HEK293 (cell line): ENCODE measurements at regions not wholly inside any gene's neighbourhood (a gene's known extent, or its start where the extent isn't known, plus 50 kb on each side); places are given as distances from the start of the nearest gene placed in this dataset.

ENCODE experiments used
- CTCF ChIA-PET: fragments of 350-600 bp; formaldehyde crosslinking; extraction: SDS; loops from one replicate; lab custom pipeline; 2021; ENCODE audit warnings: antibody characterized with exemption; lab: Yijun Ruan, JAX
- POLR2A ChIA-PET: fragments of 300-600 bp; formaldehyde crosslinking; extraction: SDS; loops from one replicate; lab custom pipeline; 2020; ENCODE audit warnings: antibody characterized with exemption, inconsistent platforms; lab: Yijun Ruan, JAX
- H3K27ac ChIP-seq: fragments of 200-500 bp; sonication (Bioruptor generic); 2 replicates; pipeline ENCODE4 v1.5.1; 2014; ENCODE audit warnings: low read depth, low read length, control low read depth, inconsistent platforms; ENCODE audit errors: extremely low read depth
- H3K36me3 ChIP-seq, 2 experiments: fragments of 200-500 bp in 1 of 2; sonication (Bioruptor generic) in 1 of 2; 1 replicate in 1 of 2; 2 replicates in 1 of 2; pipeline ENCODE4 v1.5.1; 2014 to 2017; ENCODE audit warnings: inconsistent platforms in 2 of 2, low read length in 2 of 2; ENCODE audit not compliant: control insufficient read depth in 2 of 2, insufficient read depth in 1 of 2
- H3K4me1 ChIP-seq: fragments of 200-500 bp; sonication (Bioruptor generic); 2 replicates; pipeline ENCODE4 v1.5.1; 2014; ENCODE audit warnings: mild to moderate bottlenecking, low read length, inconsistent platforms; ENCODE audit not compliant: control insufficient read depth, insufficient read depth
- H3K4me3 ChIP-seq: 2 replicates; pipeline ENCODE4 v1.5.1; 2011; ENCODE audit warnings: low read depth, mild to moderate bottlenecking, control low read depth, low read length, moderate library complexity
- H3K9me3 ChIP-seq: fragments of 200-500 bp; sonication (Bioruptor generic); 2 replicates; pipeline ENCODE4 v1.5.1; 2014; ENCODE audit warnings: low read depth, low read length, inconsistent platforms; ENCODE audit not compliant: control insufficient read depth, insufficient read depth
- GLI2 ChIP-seq: fragments of 450-650 bp; formaldehyde crosslinking; IDR thresholded peaks from 2 replicates; pipeline ENCODE4; 2017; ENCODE audit warnings: missing biosample characterization, missing genetic modification characterization, low read depth, borderline replicate concordance
- KLF8 ChIP-seq: fragments of 450-650 bp; formaldehyde crosslinking; IDR thresholded peaks from 2 replicates; pipeline ENCODE4 v1.5.1; 2016; ENCODE audit warnings: missing biosample characterization, missing genetic modification characterization
- KLF9 ChIP-seq: fragments of 450-650 bp; formaldehyde crosslinking; IDR thresholded peaks from 2 replicates; pipeline ENCODE4 v1.5.1; 2016; ENCODE audit warnings: missing biosample characterization, missing genetic modification characterization, low read depth
- SCRT1 ChIP-seq: fragments of 450-650 bp; formaldehyde crosslinking; IDR thresholded peaks from 2 replicates; pipeline ENCODE4 v1.5.1; 2016; ENCODE audit warnings: missing biosample characterization, missing genetic modification characterization, borderline replicate concordance
- SP3 ChIP-seq: fragments of 450-650 bp; formaldehyde crosslinking; IDR thresholded peaks from 2 replicates; pipeline ENCODE4 v1.5.1; 2016; ENCODE audit warnings: missing biosample characterization, missing genetic modification characterization
- TCF7L2 ChIP-seq: IDR thresholded peaks from 2 replicates; pipeline ENCODE4 v1.6.1; 2011; ENCODE audit warnings: low read depth, mild to moderate bottlenecking, inconsistent platforms, low read length, moderate library complexity, borderline replicate concordance
- ZBTB26 ChIP-seq: fragments of 450-650 bp; formaldehyde crosslinking; optimal IDR thresholded peaks from 2 replicates; pipeline ENCODE3; 2016; ENCODE audit warnings: missing biosample characterization, mild to moderate bottlenecking, missing genetic modification characterization
- ZEB2 ChIP-seq: fragments of 450-650 bp; formaldehyde crosslinking; IDR thresholded peaks from 2 replicates; pipeline ENCODE4 v1.5.1; 2016; ENCODE audit warnings: missing biosample characterization, missing genetic modification characterization
- ZFP41 ChIP-seq: fragments of 450-650 bp; formaldehyde crosslinking; IDR thresholded peaks from 2 replicates; pipeline ENCODE4 v1.5.1; 2016; ENCODE audit warnings: missing biosample characterization, missing genetic modification characterization, borderline replicate concordance
- ZIC2 ChIP-seq: fragments of 450-650 bp; formaldehyde crosslinking; IDR thresholded peaks from 2 replicates; pipeline ENCODE4 v1.5.1; 2016; ENCODE audit warnings: missing biosample characterization, missing genetic modification characterization
- ZNF184 ChIP-seq: fragments of 450-650 bp; IDR thresholded peaks from 2 replicates; pipeline ENCODE4 v1.5.1; 2018; ENCODE audit warnings: missing biosample characterization, mild to moderate bottlenecking, missing genetic modification characterization
- ZNF2 ChIP-seq: fragments of 450-650 bp; formaldehyde crosslinking; IDR thresholded peaks from 2 replicates; pipeline ENCODE4 v1.5.1; 2016; ENCODE audit warnings: missing biosample characterization, missing genetic modification characterization
- ZNF202 ChIP-seq: fragments of 450-650 bp; formaldehyde crosslinking; IDR thresholded peaks from 2 replicates; pipeline ENCODE4 v1.5.1; 2016; ENCODE audit warnings: missing biosample characterization, missing genetic modification characterization, borderline replicate concordance
- ZNF214 ChIP-seq: fragments of 450-650 bp; formaldehyde crosslinking; IDR thresholded peaks from 2 replicates; pipeline ENCODE4 v1.5.1; 2017; ENCODE audit warnings: missing biosample characterization, mild to moderate bottlenecking, missing genetic modification characterization, borderline replicate concordance
- ZNF280C ChIP-seq: fragments of 450-650 bp; formaldehyde crosslinking; IDR thresholded peaks from 2 replicates; pipeline ENCODE4 v1.5.1; 2016; ENCODE audit warnings: missing biosample characterization, missing genetic modification characterization
- ZNF391 ChIP-seq: fragments of 450-650 bp; formaldehyde crosslinking; IDR thresholded peaks from 2 replicates; pipeline ENCODE4 v1.5.1; 2016; ENCODE audit warnings: low read depth, missing biosample characterization, missing genetic modification characterization, borderline replicate concordance
- ZNF423 ChIP-seq: fragments of 450-650 bp; formaldehyde crosslinking; IDR thresholded peaks from 2 replicates; pipeline ENCODE4 v1.5.1; 2016; ENCODE audit warnings: missing biosample characterization, missing genetic modification characterization
- ZNF501 ChIP-seq: fragments of 450-650 bp; formaldehyde crosslinking; IDR thresholded peaks from 2 replicates; pipeline ENCODE4 v1.5.1; 2016; ENCODE audit warnings: missing biosample characterization, missing genetic modification characterization
- ZNF514 ChIP-seq: fragments of 450-650 bp; formaldehyde crosslinking; IDR thresholded peaks from 2 replicates; pipeline ENCODE4 v1.5.1; 2016; ENCODE audit warnings: missing biosample characterization, missing genetic modification characterization
- ZNF621 ChIP-seq: fragments of 450-650 bp; formaldehyde crosslinking; IDR thresholded peaks from 2 replicates; pipeline ENCODE4 v1.5.1; 2017; ENCODE audit warnings: missing biosample characterization, missing genetic modification characterization
- ZNF654 ChIP-seq: fragments of 450-650 bp; formaldehyde crosslinking; IDR thresholded peaks from 2 replicates; pipeline ENCODE4 v1.5.1; 2016; ENCODE audit warnings: low read depth, missing biosample characterization, missing genetic modification characterization
- ZNF660 ChIP-seq: fragments of 450-650 bp; IDR thresholded peaks from 2 replicates; pipeline ENCODE4 v1.5.1; 2018; ENCODE audit warnings: missing biosample characterization, mild to moderate bottlenecking, missing genetic modification characterization
- ZNF670 ChIP-seq: fragments of 450-650 bp; formaldehyde crosslinking; IDR thresholded peaks from 2 replicates; pipeline ENCODE4 v1.5.1; 2016; ENCODE audit warnings: missing biosample characterization, missing genetic modification characterization, low read depth
- ZSCAN23 ChIP-seq: fragments of 450-650 bp; formaldehyde crosslinking; IDR thresholded peaks from 2 replicates; pipeline ENCODE4 v1.5.1; 2016; ENCODE audit warnings: missing biosample characterization, missing genetic modification characterization

GRCh38 chr5:125037530-125037929 is 291.1 kb upstream of the ZNF608 start:
- H3K36me3 ChIP-seq: no peaks in the 10 kb centered on the region
- H3K4me1 ChIP-seq: peaks cover 12% of the 10 kb centered on the region
- TF ChIP-seq SCRT1 (tag by site-specific recombination) (no peak), ZNF501 (no peak), ZNF214 (tag by site-specific recombination) (no peak), ZFP41 (no peak), ZNF621 (no peak), ZNF202 (tag by site-specific recombination) (no peak), ZNF184 (no peak), ZEB2 (no peak), KLF8 (tag by site-specific recombination) (no peak), ZNF654 (no peak), SP3 (tag by site-specific recombination) (no peak), ZNF514 (tag by site-specific recombination) (no peak), ZNF670 (tag by site-specific recombination) (no peak), ZBTB26 (no peak), ZNF280C (tag by site-specific recombination) (no peak), ZNF2 (tag by site-specific recombination) (no peak), ZSCAN23 (tag by site-specific recombination) (no peak), ZNF423 (no peak), ZNF391 (no peak), GLI2 (tag by site-specific recombination) (no peak)
- TF ChIP-seq, all 188 proteins: peak for 0
- H3K9me3 ChIP-seq: no peaks in the 10 kb centered on the region
- CTCF ChIA-PET: no interaction called here
- no peak overlapping the region for H3K27ac ChIP-seq
- H3K4me3 ChIP-seq: no peak overlapping the region
- POLR2A ChIA-PET: no interaction called here

DNA sequence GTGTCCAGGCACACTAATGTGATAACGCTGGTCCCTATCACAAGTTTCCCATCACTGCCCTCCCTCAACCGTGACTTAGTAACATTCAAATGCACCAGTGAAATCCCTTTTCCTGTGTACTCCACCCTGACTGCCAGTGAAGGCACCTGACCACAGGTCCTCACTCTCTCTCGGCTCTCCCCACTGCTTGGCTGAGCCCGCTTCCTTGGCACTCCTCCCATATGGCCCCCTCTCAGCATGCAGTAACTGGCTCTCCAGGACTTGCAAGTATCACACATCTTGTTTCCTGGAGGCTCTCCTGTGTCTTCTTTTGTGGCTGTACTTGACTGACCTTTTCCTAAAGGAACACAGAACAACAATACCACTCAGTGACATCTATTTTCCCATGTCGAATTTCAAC is 292.0 kb upstream of the ZNF608 start:
- CTCF ChIA-PET: no interaction called here
- POLR2A ChIA-PET: no interaction called here
- H3K36me3 ChIP-seq: no peaks in the 10 kb centered on the region
- no peak for TF ChIP-seq KLF9 (tag by site-specific recombination)
- TF ChIP-seq ZNF660: no peak
- peak; percentile 36; the same call in 1 of the 2 replicates for TF ChIP-seq ZIC2
- no peak for TF ChIP-seq TCF7L2
- peaks cover 22% of the 10 kb centered on the region for H3K4me1 ChIP-seq
- H3K4me3 ChIP-seq: no peak overlapping the region
- no peak overlapping the region; the same call in 1 of the 2 replicates for H3K27ac ChIP-seq
- H3K9me3 ChIP-seq: no peaks in the 10 kb centered on the region
